GM08714 (cell line): ENCODE measurements at regions not wholly inside any gene's neighbourhood (a gene's known extent, or its start where the extent isn't known, plus 50 kb on each side); places are given as distances from the start of the nearest gene placed in this dataset.

Experiments
- H3K4me3 ChIP-seq: fragments of 200-500 bp; sonication (Bioruptor generic); 2 replicates; pipeline ENCODE4 v1.5.1; 2014; ENCODE audit warnings: mild to moderate bottlenecking, low read length, inconsistent platforms
- ZNF274 ChIP-seq: IDR thresholded peaks from 2 replicates; pipeline ENCODE4 v1.6.1; 2012; ENCODE audit warnings: mild to moderate bottlenecking, low read depth, low read length

- no peak for TF ChIP-seq ZNF274
- H3K4me3 ChIP-seq = no peak overlapping the region
Observed at GRCh38 chr6:77183447-77183846, 279.8 kb downstream of the HTR1B start.

- no peak for TF ChIP-seq ZNF274
- H3K4me3 ChIP-seq = no peak overlapping the region
Observed at GRCh38 chr6:77181749-77182148, 281.5 kb downstream of the HTR1B start.

- H3K4me3 ChIP-seq = no peak overlapping the region
- TF ChIP-seq ZNF274 = no peak
Observed at GRCh38 chr6:77180326-77180725, 283.0 kb downstream of the HTR1B start.

GRCh38 chr6:77178821-77179220, 284.5 kb downstream of the HTR1B start:
- H3K4me3 ChIP-seq = no peak overlapping the region
- no peak for TF ChIP-seq ZNF274

- TF ChIP-seq ZNF274 = no peak
- no peak overlapping the region for H3K4me3 ChIP-seq
Observed at GRCh38 chr6:77177470-77177869, 285.8 kb downstream of the HTR1B start.

- no peak overlapping the region for H3K4me3 ChIP-seq
- no peak for TF ChIP-seq ZNF274
Observed at GRCh38 chr6:77173472-77174074, 289.7 kb downstream of the HTR1B start.

GRCh38 chr6:77172578-77172977, 290.7 kb downstream of the HTR1B start:
- no peak for TF ChIP-seq ZNF274

GRCh38 chr6:77159730-77160129, 303.6 kb downstream of the HTR1B start:
- TF ChIP-seq ZNF274 = no peak
- H3K4me3 ChIP-seq = no peak overlapping the region

More at GRCh38 chr6:77172578-77172977, 290.7 kb downstream of the HTR1B start:
- no peak overlapping the region for H3K4me3 ChIP-seq

- no peak overlapping the region for H3K4me3 ChIP-seq
- TF ChIP-seq ZNF274 = no peak
Observed at GRCh38 chr6:77151241-77151640, 312.1 kb downstream of the HTR1B start.

- no peak overlapping the region for H3K4me3 ChIP-seq
- TF ChIP-seq ZNF274 = no peak
Observed at GRCh38 chr6:77150736-77151135, 312.6 kb downstream of the HTR1B start.

- TF ChIP-seq ZNF274 = no peak
- H3K4me3 ChIP-seq = no peak overlapping the region
Observed at GRCh38 chr6:77145244-77145643, 318.0 kb downstream of the HTR1B start.

GRCh38 chr6:77143659-77144447, 319.4 kb downstream of the HTR1B start:
- no peak overlapping the region for H3K4me3 ChIP-seq
- TF ChIP-seq ZNF274 = no peak

- no peak for TF ChIP-seq ZNF274
- no peak overlapping the region for H3K4me3 ChIP-seq
Observed at GRCh38 chr6:77136086-77136485, 327.2 kb downstream of the HTR1B start.

- TF ChIP-seq ZNF274 = no peak
Observed at GRCh38 chr6:77133031-77133430, 330.3 kb downstream of the HTR1B start.

GRCh38 chr6:77131426-77131825, 331.9 kb downstream of the HTR1B start:
- H3K4me3 ChIP-seq = no peak overlapping the region
- TF ChIP-seq ZNF274 = no peak

More at GRCh38 chr6:77133031-77133430, 330.3 kb downstream of the HTR1B start:
- H3K4me3 ChIP-seq = no peak overlapping the region
